HT1080 (cell line): ENCODE measurements at regions not wholly inside any gene's neighbourhood (a gene's known extent, or its start where the extent isn't known, plus 50 kb on each side); places are given as distances from the start of the nearest gene placed in this dataset. TPM values are rescaled to one million over a fixed set of nuclear protein-coding genes. Genes with fewer than 3 reads are reported as not detected.
"Not testable (repeated sequence)": the region's sequence is repeated elsewhere in the genome, so short reads cannot be mapped to it uniquely, and the experiment has no call there.

Experiments used
- DNase-seq: peaks from one replicate; pipeline ENCODE4 v3.0.0-alpha.2; 2015; ENCODE audit warnings: low read depth
- small RNA-seq: library from RNA; depleted of rRNA; stranded (forward); fragments of <200 nt; gene quantifications from one replicate; pipeline ENCODE3, GENCODE V24; 2014

GRCh38 chr21:13826511-13826910 is 216.9 kb downstream of the POTED start:
- DNase-seq: not testable (repeated sequence)

- not testable (repeated sequence) for DNase-seq
Observed at GRCh38 chr21:13825218-13825778, 215.7 kb downstream of the POTED start.

GRCh38 chr21:13820286-13820685 is 210.7 kb downstream of the POTED start:
- not testable (repeated sequence) for DNase-seq

GRCh38 chr21:13812191-13812590 is 202.6 kb downstream of the POTED start:
- not testable (repeated sequence) for DNase-seq

- DNase-seq: not testable (repeated sequence)
Observed at GRCh38 chr21:13810559-13810958, 201.0 kb downstream of the POTED start.

- DNase-seq: peak; percentile 6
Observed at GRCh38 chr21:13806444-13806843, 196.9 kb downstream of the POTED start.

DNA sequence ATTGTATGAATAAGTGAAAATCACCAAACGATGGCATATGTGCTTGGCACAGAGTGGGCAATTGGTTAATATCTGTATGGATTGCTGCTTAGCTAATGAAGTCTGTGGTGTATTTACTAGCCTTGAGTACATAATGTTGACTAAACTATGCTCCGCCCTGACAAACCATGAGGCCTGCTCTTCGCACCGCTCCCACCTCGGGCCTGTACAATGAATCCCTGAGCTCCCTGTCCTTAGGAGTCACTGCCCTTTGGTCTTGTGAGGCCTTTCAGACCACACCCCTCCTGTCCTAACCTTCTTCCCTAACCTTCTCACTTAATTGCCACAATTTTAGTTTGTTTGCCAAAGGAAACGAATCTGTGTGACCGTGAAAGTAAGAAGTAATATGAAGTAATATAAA is 193.2 kb downstream of the POTED start:
- DNase-seq: not testable (repeated sequence)

Small RNAs in the stretch of these regions (small RNA-seq; reads per million reads assigned to genes)
- gene RNU6-954P (not detected), gene ZNF114P1 (not detected)
